ENCODE measurements at regions not wholly inside any gene's neighbourhood (a gene's known extent, or its start where the extent isn't known, plus 50 kb on each side); places are given as distances from the start of the nearest gene placed in this dataset.

DNA sequence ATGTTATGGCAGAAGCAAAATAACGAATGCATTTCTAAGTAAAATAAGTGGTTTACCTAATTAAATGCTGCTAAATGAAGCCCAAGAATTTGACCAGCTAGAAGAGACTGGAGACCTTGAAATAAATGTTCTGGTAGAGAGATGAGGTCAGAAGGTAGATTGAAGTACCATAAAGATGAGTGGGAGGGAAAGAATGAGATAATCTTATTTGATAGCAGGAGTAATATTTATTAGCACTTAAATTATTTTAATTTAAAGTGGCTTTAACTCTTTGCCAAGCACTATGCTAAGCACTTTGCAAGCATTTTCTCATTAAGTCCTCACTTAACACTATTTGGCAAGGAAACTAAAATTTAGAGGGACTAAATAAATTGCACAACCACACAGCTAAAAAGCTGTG, 314.9 kb upstream of the CCDC54 start:
- TF ChIP-seq, protein P1, sequence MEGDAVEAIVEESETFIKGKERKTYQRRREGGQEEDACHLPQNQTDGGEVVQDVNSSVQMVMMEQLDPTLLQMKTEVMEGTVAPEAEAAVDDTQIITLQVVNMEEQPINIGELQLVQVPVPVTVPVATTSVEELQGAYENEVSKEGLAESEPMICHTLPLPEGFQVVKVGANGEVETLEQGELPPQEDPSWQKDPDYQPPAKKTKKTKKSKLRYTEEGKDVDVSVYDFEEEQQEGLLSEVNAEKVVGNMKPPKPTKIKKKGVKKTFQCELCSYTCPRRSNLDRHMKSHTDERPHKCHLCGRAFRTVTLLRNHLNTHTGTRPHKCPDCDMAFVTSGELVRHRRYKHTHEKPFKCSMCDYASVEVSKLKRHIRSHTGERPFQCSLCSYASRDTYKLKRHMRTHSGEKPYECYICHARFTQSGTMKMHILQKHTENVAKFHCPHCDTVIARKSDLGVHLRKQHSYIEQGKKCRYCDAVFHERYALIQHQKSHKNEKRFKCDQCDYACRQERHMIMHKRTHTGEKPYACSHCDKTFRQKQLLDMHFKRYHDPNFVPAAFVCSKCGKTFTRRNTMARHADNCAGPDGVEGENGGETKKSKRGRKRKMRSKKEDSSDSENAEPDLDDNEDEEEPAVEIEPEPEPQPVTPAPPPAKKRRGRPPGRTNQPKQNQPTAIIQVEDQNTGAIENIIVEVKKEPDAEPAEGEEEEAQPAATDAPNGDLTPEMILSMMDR (IDR thresholded peaks at IDR 0.05): no peak
- TF ChIP-seq POLR2AphosphoS5 (IDR thresholded peaks at IDR 0.05): no peak

Data from transverse colon (tissue), 4 donors.